IPS-20b (cell line): ENCODE measurements at regions not wholly inside any gene's neighbourhood (a gene's known extent, or its start where the extent isn't known, plus 50 kb on each side); places are given as distances from the start of the nearest gene placed in this dataset.

Experiments
- H3K27ac ChIP-seq: one replicate; pipeline ENCODE4 v1.5.1; 2013; ENCODE audit warnings: low read length
- H3K27me3 ChIP-seq: 2 replicates; pipeline ENCODE4 v1.6.1; 2013; ENCODE audit warnings: mild to moderate bottlenecking, low read length, inconsistent platforms; ENCODE audit not compliant: insufficient read depth
- H3K36me3 ChIP-seq: 2 replicates; pipeline ENCODE4 v1.6.1; 2013; ENCODE audit warnings: low read depth, mild to moderate bottlenecking, inconsistent platforms, low read length, moderate library complexity; ENCODE audit not compliant: insufficient read depth
- H3K4me1 ChIP-seq: 2 replicates; pipeline ENCODE4 v1.6.1; 2013; ENCODE audit warnings: mild to moderate bottlenecking, control low read depth, inconsistent platforms, low read length, moderate library complexity; ENCODE audit not compliant: insufficient read depth
- H3K4me3 ChIP-seq: 2 replicates; pipeline ENCODE4 v1.5.1; 2013; ENCODE audit warnings: mild to moderate bottlenecking, low read length, inconsistent platforms
- H3K9ac ChIP-seq: 2 replicates; pipeline ENCODE4 v1.6.1; 2013; ENCODE audit warnings: low read depth, mild to moderate bottlenecking, inconsistent platforms, low read length, moderate library complexity
- H3K9me3 ChIP-seq: 2 replicates; pipeline ENCODE4 v1.6.1; 2013; ENCODE audit warnings: mild to moderate bottlenecking, low read depth, low read length, inconsistent platforms; ENCODE audit not compliant: insufficient read depth

GRCh38 chr16:80380514-80380913 is 160.3 kb upstream of the DYNLRB2 start:
- Histone ChIP-seq H3K36me3 (no peaks in the 10 kb centered on the region), H3K4me1 (peaks cover 4% of the 10 kb centered on the region; the same call in 1 of the 2 replicates), H3K27me3 (no peaks in the 10 kb centered on the region), H3K4me3 (no peak overlapping the region), H3K27ac (no peak overlapping the region), H3K9me3 (no peaks in the 10 kb centered on the region), H3K9ac (no peak overlapping the region)

- H3K36me3 ChIP-seq: no peaks in the 10 kb centered on the region
- H3K27me3 ChIP-seq: no peaks in the 10 kb centered on the region
- no peak overlapping the region for H3K9ac ChIP-seq
- H3K4me3 ChIP-seq: no peak overlapping the region
- peaks cover 10% of the 10 kb centered on the region for H3K9me3 ChIP-seq
- H3K27ac ChIP-seq: no peak overlapping the region
- peaks cover 4% of the 10 kb centered on the region; the same call in 1 of the 2 replicates for H3K4me1 ChIP-seq
These were observed 163.5 kb upstream of the DYNLRB2 start for GRCh38 chr16:80377096-80377956.

DNA sequence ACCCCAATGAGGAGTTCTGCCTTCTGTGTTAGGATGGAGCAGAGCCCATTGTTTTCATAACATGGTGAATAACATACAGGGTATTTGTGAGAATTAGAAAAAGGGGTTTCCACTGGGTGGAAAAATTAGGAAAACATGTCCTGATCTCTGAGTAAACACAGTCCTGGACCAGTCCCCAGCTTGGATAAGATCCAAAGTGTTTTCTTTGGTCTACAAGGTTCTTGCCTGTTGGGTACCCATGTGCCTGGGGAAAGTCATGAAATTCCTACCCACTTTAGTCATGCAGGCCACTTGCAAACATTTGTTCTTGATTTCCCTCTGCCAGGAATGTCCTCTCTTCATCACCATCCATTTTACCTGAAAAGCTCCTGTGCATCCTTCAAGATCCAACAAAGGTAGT is 164.8 kb upstream of the DYNLRB2 start:
- Histone ChIP-seq H3K36me3 (no peaks in the 10 kb centered on the region), H3K9me3 (peaks cover 10% of the 10 kb centered on the region), H3K9ac (no peak overlapping the region), H3K4me1 (peaks cover 4% of the 10 kb centered on the region; the same call in 1 of the 2 replicates), H3K27ac (no peak overlapping the region), H3K27me3 (no peaks in the 10 kb centered on the region), H3K4me3 (no peak overlapping the region)

- peaks cover 1% of the 10 kb centered on the region; the same call in 1 of the 2 replicates for H3K4me1 ChIP-seq
- no peaks in the 10 kb centered on the region for H3K27me3 ChIP-seq
- H3K27ac ChIP-seq: no peak overlapping the region
- H3K9me3 ChIP-seq: peaks cover 10% of the 10 kb centered on the region
- H3K9ac ChIP-seq: no peak overlapping the region
- no peaks in the 10 kb centered on the region for H3K36me3 ChIP-seq
- H3K4me3 ChIP-seq: no peak overlapping the region
These were observed 165.3 kb upstream of the DYNLRB2 start for GRCh38 chr16:80375513-80375912.

DNA sequence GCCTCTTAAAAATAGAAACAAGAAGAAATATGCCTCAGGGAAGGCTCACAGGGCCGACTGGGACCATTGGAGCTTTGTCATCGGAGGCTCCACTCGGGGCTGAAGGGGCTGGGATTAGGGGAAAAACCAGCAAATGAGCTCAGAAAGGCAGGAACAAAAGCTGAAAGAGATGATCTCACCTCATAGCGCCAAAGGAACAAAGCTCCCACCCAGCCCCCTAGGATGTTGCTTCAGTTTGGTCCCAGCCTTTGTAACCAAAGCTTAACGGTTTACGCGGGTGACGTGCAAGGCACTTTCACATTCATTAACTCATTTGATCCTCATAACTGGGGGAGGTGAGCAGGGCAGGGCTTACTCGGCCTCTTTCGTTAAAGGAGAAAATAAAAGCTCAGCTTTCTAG is 168.5 kb upstream of the DYNLRB2 start:
- H3K4me1 ChIP-seq: no peaks in the 10 kb centered on the region
- H3K27me3 ChIP-seq: no peaks in the 10 kb centered on the region
- H3K9me3 ChIP-seq: peaks cover 10% of the 10 kb centered on the region
- H3K4me3 ChIP-seq: no peak overlapping the region
- no peak overlapping the region for H3K27ac ChIP-seq
- H3K36me3 ChIP-seq: no peaks in the 10 kb centered on the region
- H3K9ac ChIP-seq: no peak overlapping the region

DNA sequence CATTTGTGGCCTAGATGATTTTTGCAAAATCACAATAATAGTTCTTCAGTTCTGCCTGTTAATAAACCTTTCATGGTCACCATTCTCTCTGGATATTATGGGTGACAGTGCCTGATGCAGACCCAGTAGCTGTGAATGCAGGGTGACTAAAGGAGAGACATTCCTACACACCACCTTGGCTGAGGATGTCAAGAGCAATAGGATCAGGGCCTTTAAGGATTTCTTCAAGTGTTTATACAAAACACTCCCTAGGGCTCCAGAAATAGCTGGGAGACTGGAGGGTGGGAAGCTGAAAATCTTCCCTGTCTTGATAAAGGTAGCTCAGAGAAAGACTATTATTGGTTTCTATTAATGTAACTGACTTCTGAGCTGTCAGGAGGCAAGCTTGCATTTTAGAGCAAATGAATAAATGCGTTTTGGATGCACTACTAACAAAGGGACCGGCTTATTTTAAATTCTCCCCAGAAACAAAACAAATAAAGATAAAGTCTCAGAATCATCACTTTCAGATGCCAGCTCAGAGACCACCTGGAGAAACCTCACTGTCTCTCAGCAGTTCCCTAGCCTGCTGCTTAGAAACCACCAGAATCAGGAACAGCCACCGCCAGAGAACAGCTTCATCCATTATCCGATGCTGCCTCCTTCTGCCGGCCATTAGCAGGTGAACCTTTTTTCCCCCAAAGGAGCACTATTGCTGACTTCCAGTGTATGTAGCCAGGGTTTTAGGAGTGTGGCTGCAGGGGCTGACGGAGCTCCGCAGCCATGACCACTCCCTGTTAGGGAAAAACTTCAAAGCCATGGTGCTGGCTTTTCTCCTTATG is 171.4 kb upstream of the DYNLRB2 start:
- Histone ChIP-seq H3K9me3 (peaks cover 10% of the 10 kb centered on the region), H3K27me3 (no peaks in the 10 kb centered on the region), H3K4me1 (no peaks in the 10 kb centered on the region), H3K36me3 (no peaks in the 10 kb centered on the region), H3K27ac (no peak overlapping the region), H3K9ac (no peak overlapping the region), H3K4me3 (no peak overlapping the region)

DNA sequence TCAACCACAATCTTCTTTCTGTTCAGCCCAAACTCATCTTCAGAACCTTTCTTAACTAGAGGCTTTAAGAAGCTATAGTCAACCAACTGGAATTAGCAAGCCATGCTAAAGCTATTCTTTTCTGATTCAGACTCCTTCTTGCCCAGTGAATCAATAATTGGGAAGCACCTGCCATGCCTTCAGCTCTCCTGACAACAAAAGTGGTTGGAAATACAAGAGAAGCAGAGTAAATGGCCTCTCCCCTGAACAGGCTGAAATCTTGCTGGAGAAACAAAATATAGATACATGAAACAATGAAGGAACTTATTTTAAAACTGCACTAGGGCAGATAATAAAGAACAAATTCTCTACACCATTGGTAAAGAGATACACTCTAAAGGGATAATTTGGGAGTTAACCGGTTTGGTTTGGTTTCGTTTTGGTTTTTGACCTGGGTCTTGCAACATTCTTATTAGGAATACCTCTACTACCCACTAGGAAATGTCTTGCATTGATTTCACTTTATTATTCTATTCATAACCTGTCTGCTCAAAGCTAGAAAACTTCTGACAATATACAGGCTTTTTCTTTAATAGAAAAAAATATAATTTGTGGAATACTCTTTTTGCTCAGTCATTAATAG is 173.6 kb upstream of the DYNLRB2 start:
- Histone ChIP-seq H3K4me3 (no peak overlapping the region), H3K27ac (no peak overlapping the region), H3K4me1 (no peaks in the 10 kb centered on the region), H3K9me3 (no peaks in the 10 kb centered on the region), H3K27me3 (no peaks in the 10 kb centered on the region; the same call in 1 of the 2 replicates), H3K36me3 (no peaks in the 10 kb centered on the region), H3K9ac (no peak overlapping the region)

GRCh38 chr16:80366023-80366422 is 174.8 kb upstream of the DYNLRB2 start:
- Histone ChIP-seq H3K27ac (no peak overlapping the region), H3K9me3 (no peaks in the 10 kb centered on the region), H3K9ac (no peak overlapping the region), H3K4me1 (no peaks in the 10 kb centered on the region), H3K4me3 (no peak overlapping the region), H3K27me3 (no peaks in the 10 kb centered on the region; the same call in 1 of the 2 replicates), H3K36me3 (no peaks in the 10 kb centered on the region)

- Histone ChIP-seq H3K9me3 (no peaks in the 10 kb centered on the region), H3K27ac (no peak overlapping the region), H3K4me1 (no peaks in the 10 kb centered on the region), H3K27me3 (no peaks in the 10 kb centered on the region; the same call in 1 of the 2 replicates), H3K4me3 (no peak overlapping the region), H3K36me3 (no peaks in the 10 kb centered on the region), H3K9ac (no peak overlapping the region)
These were observed 178.0 kb upstream of the DYNLRB2 start for GRCh38 chr16:80362816-80363215.

DNA sequence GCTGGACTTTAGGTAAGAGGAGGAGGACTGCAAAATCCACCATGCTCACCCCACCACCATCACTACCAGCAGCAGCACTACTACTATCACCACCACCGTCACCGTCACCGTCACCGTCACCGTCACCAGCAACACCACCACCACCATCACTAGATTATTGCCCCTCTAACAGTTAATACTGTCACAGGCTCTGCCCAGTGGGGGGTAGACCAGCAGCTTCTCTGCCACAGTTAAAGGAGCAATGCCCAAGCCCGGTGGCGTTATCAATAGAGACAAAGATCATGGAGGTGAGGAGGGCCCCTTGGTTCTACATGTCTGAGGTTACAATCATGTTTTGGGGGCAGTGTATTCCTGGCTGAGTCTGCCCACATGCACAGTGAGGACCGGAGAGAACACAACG is 184.4 kb upstream of the DYNLRB2 start:
- H3K9me3 ChIP-seq: no peaks in the 10 kb centered on the region
- H3K27ac ChIP-seq: no peak overlapping the region
- no peak overlapping the region for H3K9ac ChIP-seq
- no peak overlapping the region for H3K4me3 ChIP-seq
- no peaks in the 10 kb centered on the region for H3K36me3 ChIP-seq
- H3K4me1 ChIP-seq: no peaks in the 10 kb centered on the region
- H3K27me3 ChIP-seq: no peaks in the 10 kb centered on the region

GRCh38 chr16:80355335-80355734 is 185.5 kb upstream of the DYNLRB2 start:
- Histone ChIP-seq H3K4me1 (no peaks in the 10 kb centered on the region), H3K27ac (no peak overlapping the region), H3K9me3 (no peaks in the 10 kb centered on the region), H3K9ac (no peak overlapping the region), H3K36me3 (no peaks in the 10 kb centered on the region), H3K4me3 (no peak overlapping the region), H3K27me3 (no peaks in the 10 kb centered on the region)
